Chondrocyte (in vitro differentiated cells): ENCODE measurements at regions not wholly inside any gene's neighbourhood (a gene's known extent, or its start where the extent isn't known, plus 50 kb on each side); places are given as distances from the start of the nearest gene placed in this dataset.

Experiments used
- DNase-seq: peaks from one replicate; pipeline ENCODE4 v3.0.0; 2021; ENCODE audit warnings: mixed read lengths, low spot score
- H3K27ac Mint-ChIP-seq: one replicate; pipeline ENCODE4 v1.8.0; 2021; ENCODE audit warnings: mild to moderate bottlenecking, moderate library complexity, mixed read lengths; ENCODE audit not compliant: unreplicated experiment
- H3K27me3 Mint-ChIP-seq: 2 replicates; pipeline ENCODE4 v1.8.0; 2021; ENCODE audit warnings: low read depth, mixed read lengths
- H3K36me3 Mint-ChIP-seq: 2 replicates; pipeline ENCODE4 v1.8.0; 2021; ENCODE audit warnings: low read depth, mixed read lengths
- H3K4me1 Mint-ChIP-seq: 2 replicates; pipeline ENCODE4 v1.8.0; 2021; ENCODE audit warnings: low read depth, mild to moderate bottlenecking, mixed read lengths
- H3K4me3 Mint-ChIP-seq: one replicate; pipeline ENCODE4 v1.8.0; 2021; ENCODE audit warnings: mild to moderate bottlenecking, moderate library complexity, mixed read lengths; ENCODE audit not compliant: unreplicated experiment
- H3K9me3 Mint-ChIP-seq: 2 replicates; pipeline ENCODE4 v1.8.0; 2021; ENCODE audit warnings: low read depth, mixed read lengths
- CTCF ChIP-seq: fragments of 200-600 bp; sonication (generic); IDR thresholded peaks from 2 replicates; pipeline ENCODE4 v1.5.0; 2021; ENCODE audit warnings: antibody characterized with exemption, mild to moderate bottlenecking, moderate library complexity

- H3K27me3 Mint-ChIP-seq, result no peaks in the 10 kb centered on the region
- no peak overlapping the region for H3K27ac Mint-ChIP-seq
- no peak for DNase-seq
- no peak overlapping the region for H3K4me3 Mint-ChIP-seq
- H3K36me3 Mint-ChIP-seq, result peaks cover 2% of the 10 kb centered on the region
- H3K9me3 Mint-ChIP-seq, result no peaks in the 10 kb centered on the region
- TF ChIP-seq CTCF, result no peak
- H3K4me1 Mint-ChIP-seq, result peaks cover 28% of the 10 kb centered on the region
These were observed 323.1 kb upstream of the NFIA start for GRCh38 chr1:60759291-60759690.

DNA sequence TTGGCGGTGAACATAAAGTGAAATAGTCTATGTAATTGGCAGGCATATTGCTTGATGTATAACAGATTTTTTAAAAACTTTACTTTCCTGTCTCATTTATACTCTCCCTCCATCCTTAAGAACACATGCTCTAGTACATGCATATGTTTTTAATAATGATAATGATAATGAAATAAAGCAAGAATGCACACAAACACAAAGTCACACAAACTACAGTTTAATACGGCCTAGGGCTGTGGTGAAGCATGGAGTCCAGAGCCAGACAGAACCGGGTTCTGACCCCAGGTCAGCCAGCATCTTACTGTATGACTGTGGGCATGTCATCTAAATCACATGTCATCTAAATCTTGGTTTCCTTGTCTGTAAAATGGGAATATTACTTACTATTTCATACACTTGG lies 324.9 kb upstream of the NFIA start:
- no peaks in the 10 kb centered on the region for H3K27me3 Mint-ChIP-seq
- DNase-seq, result no peak
- H3K9me3 Mint-ChIP-seq, result no peaks in the 10 kb centered on the region
- peaks cover 14% of the 10 kb centered on the region for H3K4me1 Mint-ChIP-seq
- H3K27ac Mint-ChIP-seq, result no peak overlapping the region
- TF ChIP-seq CTCF, result no peak
- no peak overlapping the region for H3K4me3 Mint-ChIP-seq
- peaks cover 3% of the 10 kb centered on the region for H3K36me3 Mint-ChIP-seq

DNA sequence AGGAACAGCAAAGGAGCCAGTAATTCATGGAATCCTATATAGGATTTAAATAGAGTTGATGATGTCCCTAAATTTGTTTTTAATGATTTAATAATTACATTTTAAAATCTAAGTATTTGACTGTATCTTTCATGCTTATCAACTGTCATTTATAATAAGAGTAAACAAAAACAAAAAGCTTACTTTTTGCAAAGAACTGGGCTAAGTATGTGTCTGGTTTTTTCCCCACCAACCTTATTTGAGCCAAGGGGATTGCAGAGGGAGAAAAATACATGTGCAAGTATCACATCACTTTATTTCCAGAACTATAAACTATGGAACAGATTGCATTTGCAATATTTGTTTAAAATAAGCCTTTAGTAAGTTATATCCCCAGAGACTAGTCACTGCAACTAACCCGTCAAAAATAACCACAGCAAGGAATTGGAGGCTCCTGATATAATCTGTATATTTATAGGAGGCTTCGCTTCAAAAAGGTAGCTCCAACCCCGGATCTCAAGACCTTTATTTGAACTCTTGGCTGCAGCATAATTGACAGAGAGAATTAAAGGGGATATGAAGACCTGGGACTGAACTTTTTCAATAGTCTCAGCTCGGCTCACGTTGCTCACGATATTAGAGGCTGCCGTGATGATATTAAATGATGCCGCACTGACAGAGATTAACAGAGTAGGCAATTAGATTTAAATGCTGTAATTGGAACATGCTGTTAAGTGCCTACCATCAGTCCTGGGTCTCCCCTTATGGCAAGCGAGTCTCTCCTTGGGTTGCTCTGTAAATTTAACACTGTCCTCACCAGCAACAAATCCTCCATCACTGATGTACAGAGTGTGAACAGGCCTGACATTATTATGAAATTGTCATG lies 329.1 kb upstream of the NFIA start:
- no peak for TF ChIP-seq CTCF
- Mint-ChIP-seq H3K36me3 (peaks cover 3% of the 10 kb centered on the region), H3K4me3 (no peak overlapping the region), H3K27me3 (no peaks in the 10 kb centered on the region), H3K27ac (no peak overlapping the region), H3K9me3 (peaks cover 3% of the 10 kb centered on the region), H3K4me1 (peaks cover 4% of the 10 kb centered on the region)
- no peak for DNase-seq

DNA sequence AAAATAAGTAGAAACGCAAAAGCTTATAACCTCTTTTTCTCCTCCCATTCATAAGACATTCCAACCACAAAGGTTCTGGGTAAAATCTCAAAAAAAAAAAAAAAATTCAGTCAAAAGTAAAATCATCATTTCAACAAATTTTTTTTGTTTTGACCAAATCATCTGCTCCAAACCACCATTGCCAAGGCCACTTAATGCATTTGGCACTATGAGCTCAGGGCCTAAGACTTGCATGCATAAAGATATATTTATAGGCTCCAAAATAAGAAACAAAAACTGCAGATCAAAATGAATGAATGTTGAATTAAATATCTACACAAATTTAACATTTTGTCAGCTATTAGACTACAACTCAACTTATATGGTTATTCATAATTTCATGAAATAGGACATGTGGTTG lies 331.1 kb upstream of the NFIA start:
- H3K27me3 Mint-ChIP-seq, result no peaks in the 10 kb centered on the region
- H3K9me3 Mint-ChIP-seq, result peaks cover 3% of the 10 kb centered on the region
- H3K27ac Mint-ChIP-seq, result no peak overlapping the region
- peaks cover 10% of the 10 kb centered on the region for H3K4me1 Mint-ChIP-seq
- TF ChIP-seq CTCF, result no peak
- H3K4me3 Mint-ChIP-seq, result no peak overlapping the region
- peaks cover 3% of the 10 kb centered on the region for H3K36me3 Mint-ChIP-seq
- no peak for DNase-seq

DNA sequence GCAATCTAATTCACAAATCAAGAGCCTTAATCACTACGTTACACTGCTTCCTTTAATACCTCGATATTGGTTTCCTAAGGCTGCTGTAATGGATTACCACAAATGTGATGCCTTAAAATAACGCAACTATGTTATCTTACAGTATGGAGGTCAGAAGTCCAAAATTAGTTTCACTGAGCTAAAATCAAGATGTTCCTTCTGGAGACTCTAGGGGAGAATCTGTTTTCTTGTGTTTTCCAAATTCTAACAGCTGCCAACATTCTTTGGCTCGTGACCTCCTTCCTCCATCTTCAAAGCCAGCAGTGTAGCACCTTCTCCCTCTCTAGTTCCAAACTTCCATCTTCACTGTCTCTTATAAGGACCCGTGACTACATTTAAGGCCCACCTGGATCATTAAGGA lies 335.0 kb upstream of the NFIA start:
- peaks cover 3% of the 10 kb centered on the region for H3K9me3 Mint-ChIP-seq
- no peak for TF ChIP-seq CTCF
- no peak for DNase-seq
- H3K27me3 Mint-ChIP-seq, result no peaks in the 10 kb centered on the region
- H3K27ac Mint-ChIP-seq, result no peak overlapping the region
- H3K4me3 Mint-ChIP-seq, result no peak overlapping the region
- peaks cover 15% of the 10 kb centered on the region for H3K4me1 Mint-ChIP-seq
- peaks cover 2% of the 10 kb centered on the region for H3K36me3 Mint-ChIP-seq
